ENCODE measurements at regions not wholly inside any gene's neighbourhood (a gene's known extent, or its start where the extent isn't known, plus 50 kb on each side); places are given as distances from the start of the nearest gene placed in this dataset.
"Not testable (repeated sequence)": the region's sequence is repeated elsewhere in the genome, so short reads cannot be mapped to it uniquely, and the experiment has no call there.

DNA sequence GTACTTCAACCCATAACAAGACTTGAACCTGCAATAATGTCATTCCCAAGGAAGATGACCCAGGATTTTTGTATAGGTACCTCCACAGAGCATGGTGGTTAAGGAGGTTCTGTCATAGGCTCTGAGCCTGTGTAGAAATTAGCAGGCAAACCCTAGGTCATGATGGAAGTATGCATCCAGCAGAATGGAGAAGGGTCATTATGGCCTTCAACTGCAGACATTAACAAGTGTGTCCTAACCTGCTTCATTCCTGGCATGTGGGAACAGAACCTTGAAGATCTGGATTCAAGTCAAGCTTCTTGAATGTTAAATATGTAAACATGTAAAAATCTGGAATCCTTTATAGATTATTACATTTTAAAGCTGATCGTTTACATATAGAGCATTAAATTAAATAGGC is 116.2 kb upstream of the SLC38A4 start:
- DNase-seq, result no peak
- intact Hi-C loops (cut with DNase I), result no loop called here

DNA sequence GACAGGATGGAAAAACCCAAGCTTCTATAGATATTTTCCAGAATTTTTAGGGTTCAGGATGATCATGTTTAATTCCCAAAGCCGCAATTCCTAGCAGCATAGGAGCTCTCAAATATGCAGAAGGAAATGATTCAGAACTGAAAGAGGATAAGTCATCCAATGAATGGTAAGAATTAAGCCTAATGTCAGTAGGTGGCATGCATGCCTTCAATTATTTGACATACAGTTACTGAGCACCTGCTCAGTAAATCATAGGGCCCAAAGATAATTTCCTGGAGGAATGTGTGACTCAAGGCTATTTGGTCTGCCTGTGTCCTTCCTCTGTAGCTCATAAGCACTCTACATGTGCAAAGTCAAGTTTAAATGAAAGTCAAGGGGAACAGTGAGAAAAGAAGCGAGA is 116.8 kb upstream of the SLC38A4 start:
- intact Hi-C loops (cut with DNase I), result no loop called here
- no peak for DNase-seq

DNA sequence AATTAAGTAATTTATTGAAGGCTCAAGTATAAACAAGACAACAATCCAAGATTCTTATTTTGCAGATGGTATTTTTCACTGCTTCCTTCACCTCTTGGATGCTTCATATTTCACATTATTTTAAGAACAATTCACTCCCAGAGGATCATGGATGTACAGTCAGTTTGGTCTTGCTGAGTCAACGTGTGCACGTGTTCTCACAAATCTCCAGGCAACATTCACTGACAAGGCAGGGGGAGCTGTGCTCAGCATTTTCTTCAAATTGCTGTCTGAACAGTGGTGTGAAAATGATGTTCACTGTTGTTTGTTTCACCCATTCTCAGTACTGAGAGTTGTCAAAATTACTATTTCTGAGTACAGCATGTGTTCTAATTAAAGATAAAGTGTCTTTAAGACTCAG is 118.3 kb upstream of the SLC38A4 start:
- intact Hi-C loops (cut with DNase I), result no loop called here
- no peak for DNase-seq

DNA sequence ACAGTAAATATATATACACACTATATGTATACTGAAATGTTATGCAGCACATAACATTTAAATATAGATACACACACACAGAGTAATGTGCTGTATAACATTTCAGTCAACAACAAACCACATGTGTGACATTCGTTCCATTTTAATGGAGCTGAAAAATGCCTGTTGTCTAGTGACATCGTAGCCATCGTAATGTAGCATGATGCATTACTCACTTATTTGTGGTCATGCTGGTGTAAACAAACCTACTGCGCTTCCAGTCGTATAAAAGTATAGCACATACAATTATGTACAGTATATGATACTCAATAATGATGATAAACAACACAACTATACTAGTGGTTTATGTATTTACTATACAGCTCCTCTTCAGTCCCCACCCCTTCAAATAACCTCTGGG is 119.0 kb upstream of the SLC38A4 start:
- no peak for DNase-seq
- intact Hi-C loops (cut with DNase I), result no loop called here

DNA sequence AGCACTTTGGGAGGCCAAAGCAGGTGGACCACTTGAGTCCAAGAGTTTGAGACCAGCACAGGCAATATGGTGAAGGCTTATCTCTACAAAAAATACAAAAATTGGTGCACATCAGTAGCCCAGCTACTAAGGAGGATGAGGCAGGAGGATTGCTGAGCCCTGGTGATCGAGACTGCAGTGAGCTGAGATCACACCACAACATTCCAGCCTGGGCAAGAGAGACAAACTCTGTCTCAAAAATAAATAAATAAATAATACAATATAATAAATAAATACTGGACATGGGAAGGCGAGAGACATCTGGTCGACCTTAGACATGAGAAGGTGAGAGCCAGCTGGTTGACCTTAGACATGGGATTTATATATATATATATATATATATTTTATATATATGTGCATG is 119.8 kb upstream of the SLC38A4 start:
- intact Hi-C loops (cut with DNase I), result no loop called here
- peak in 1 of 10 donors; percentile 32 for DNase-seq

DNA sequence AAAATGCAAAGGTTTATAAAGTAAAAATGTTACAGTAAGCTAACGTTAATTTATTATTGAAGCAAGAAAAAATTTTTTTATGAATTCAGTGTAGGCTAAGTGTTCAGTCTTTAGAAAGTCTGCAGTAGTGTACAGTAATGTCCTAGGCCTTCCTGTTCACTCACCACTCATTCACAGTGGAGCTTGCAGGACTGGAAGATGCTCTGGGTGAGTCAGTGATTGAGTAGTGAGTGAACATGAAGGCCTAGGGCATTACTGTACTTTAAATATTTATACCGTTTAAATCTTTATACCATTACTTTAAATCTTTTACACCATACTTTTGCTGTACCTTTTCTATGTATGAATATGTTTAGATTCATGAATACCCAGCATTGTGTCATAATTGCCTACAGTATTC is 120.3 kb upstream of the SLC38A4 start:
- DNase-seq, result no peak
- intact Hi-C loops (cut with DNase I), result no loop called here

DNA sequence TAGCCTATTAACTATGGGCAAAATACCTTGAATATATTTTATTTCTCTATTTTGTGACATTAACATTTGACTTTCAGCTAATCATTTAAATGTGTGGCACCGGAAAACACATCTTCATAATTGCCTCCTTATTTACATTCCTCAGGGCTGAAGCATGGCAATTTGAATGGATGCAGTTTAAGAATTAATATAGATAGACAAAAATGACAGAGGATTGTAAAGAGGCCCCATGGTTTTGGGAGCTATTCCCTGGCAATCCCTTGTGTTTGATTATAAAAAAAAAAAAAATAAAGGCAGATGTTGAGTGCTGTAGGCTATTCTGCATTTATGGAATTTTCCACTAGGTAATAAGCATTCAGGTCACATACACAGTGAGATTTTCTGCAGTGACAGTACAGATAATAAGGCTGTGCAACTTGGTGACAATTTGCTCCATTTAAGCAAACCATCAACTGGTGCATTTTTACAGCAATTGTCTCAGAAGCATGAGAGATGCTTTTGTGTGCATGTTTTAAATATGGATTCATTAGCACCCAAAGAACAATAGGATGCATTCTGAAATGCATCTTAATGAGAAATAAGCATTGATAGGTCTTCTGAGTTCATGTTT is 123.2 kb upstream of the SLC38A4 start:
- intact Hi-C loops (cut with DNase I), result no loop called here
- DNase-seq, result no peak

DNA sequence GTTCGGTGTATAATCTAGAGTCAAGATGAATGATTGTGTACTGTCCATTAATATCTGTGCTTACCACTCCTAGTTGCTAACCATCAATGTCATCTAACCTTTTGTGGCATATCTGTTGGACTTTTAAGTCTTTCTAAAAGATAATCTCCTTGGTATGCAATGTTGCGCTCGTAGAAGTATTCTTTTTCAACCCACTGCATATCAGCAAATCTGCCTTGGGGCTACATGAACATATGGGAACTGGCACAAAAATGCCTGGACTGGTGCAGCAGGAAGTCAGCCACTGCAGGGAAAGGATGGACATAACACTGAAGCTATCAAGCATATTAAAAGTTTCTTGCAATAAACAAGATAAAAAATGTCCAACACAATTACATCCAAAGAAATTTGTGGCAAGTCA is 124.3 kb upstream of the SLC38A4 start:
- intact Hi-C loops (cut with DNase I), result no loop called here
- DNase-seq, result no peak

DNA sequence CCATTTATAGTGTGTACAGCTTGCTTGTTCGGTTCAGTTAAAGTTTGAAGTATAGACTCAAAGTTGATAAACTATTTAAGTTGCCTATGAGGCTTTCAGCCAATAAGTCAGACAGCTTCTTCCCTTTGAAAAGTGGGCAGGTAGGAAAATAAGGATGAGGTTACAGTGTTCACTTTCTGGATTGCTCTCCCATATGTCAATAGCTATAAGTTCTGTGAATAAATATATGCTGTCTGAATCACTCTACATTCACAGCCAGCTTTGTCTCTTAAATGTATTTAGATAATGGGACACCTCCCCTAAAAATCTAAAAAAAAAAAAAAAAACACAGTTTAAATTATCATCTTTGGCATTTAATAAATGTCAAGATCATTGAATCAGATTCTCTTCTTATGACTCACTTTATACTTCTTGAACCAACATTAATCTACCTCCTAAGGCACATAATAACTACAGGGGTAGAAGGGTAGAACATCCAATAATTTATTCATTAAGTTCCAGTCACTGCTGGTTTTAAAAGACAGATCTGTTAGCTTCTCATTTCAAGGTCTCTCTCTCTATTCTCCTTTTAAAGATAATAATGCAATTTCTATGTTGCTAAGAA is 126.4 kb upstream of the PCED1B start:
- no peak for DNase-seq
- intact Hi-C loops (cut with DNase I), result no loop called here

DNA sequence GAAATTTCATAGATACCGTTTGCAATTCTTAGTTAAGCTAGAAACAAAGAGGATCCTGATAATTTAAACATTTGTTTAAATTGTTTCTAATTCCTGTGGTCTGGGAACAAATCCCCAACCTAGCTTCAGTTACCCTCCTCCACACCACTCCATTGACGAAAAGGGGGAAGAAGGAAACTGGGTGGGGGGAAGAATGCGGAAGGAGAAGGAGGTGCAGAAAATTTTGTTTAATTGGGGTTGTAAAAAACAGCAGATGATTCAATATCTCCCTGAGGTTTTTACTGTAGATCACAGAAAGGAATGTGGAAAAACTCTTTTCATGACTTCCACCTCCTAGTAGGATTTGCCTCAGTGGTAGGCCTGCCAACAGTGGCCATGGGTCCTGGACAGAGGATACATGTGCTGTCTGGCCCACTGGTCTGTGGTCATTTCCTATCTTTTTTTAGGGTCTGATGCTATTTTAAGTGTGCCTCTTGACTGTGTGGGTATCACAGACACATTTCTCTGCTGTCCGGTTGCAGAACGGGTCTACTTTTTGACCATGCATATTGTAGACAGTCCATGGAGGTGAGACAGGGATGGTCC is 122.9 kb upstream of the PCED1B start:
- intact Hi-C loops (cut with DNase I), result no loop called here

DNA sequence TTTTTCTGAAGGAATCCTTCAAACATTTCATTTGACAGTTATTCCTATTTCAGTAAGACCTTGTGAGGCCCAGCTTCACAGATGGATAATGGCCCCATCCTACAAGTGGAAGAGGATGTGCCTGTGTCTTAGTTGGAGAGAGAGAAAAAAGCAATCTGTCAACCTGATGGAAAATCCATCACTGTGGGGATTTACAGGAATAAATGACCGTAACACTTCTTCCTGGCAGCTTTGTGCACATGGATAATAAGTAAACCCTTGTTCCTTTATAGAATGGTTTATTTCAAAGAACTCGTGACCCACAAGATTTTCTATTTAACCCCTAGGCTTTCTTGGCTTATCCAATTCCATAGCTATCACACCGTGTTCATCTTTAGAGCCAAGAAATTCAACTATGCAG is 121.4 kb upstream of the PCED1B start:
- intact Hi-C loops (cut with DNase I), result no loop called here
- no peak for DNase-seq

More for the DNA sequence above, 122.9 kb upstream of the PCED1B start:
- DNase-seq, result no peak

DNA sequence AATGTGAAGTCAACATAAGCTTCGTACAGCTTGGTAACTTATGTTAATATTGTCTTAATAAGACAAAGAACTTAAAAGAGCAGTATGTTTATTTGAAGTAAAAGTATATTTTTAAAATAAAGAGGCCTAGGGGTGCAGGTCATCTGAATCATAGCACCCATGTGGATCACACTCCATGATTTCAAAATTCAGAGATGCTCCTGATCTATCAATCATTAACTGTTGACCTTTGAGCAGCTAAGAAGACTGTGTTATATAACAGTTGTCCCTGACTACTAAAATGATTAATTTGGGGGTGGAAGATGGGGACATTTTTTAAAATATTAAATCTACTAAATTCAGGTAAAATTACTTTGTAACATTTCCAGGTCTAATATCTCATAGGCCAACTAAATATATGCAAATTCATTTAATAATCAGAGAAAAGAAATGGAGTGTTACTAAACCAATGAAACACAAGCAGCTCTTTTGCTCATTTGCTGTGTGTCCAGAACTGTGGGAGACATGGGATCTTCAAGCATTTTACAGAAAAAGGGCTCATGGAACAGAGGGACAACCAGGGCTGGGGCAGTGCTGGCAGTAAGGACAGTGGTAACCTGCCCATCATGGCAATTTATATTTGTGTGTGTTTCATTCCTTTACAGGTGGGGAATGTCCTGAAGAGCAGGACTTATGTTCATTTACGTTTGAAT is 120.7 kb upstream of the PCED1B start:
- intact Hi-C loops (cut with DNase I), result no loop called here
- DNase-seq, result no peak

DNA sequence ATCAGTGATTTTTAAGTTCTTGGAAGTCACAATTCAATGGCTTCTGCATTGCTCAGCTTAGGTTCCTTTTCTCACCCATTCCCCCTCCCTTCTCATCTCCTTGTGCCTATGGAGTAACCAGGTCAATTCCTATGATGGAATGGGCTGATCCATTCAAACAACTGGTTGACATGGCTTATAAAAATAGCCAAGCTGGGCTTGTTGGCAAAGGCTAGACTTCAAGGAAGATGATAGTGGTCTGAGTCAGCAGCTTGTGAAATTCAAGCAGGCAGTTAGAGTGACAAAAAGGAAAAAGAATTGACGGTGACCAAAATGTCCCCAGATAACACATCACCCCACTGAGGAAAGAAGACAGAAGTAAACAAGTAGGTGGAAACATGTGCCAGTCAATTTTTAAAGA is 119.9 kb upstream of the PCED1B start:
- intact Hi-C loops (cut with DNase I), result no loop called here
- no peak for DNase-seq

DNA sequence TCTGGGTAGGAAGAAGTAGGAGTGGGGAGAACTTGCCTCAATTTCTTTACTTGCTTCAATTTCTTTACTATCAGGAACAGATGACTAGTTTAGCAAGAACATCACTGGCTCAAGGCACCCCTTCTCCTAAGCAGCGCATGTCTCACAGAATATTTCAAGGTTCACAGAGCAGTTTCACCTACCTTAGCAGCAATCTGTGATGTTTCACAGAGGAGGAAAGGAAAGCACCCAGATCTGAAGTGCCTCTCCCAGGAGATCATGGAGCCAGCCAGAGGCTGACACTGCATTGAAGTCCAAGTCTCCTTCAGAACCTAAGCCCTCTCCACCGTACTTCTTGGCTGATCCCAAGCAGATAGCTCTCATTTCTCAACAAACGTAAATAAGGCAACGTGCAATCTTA is 118.7 kb upstream of the PCED1B start:
- no peak for DNase-seq
- intact Hi-C loops (cut with DNase I), result no loop called here

DNA sequence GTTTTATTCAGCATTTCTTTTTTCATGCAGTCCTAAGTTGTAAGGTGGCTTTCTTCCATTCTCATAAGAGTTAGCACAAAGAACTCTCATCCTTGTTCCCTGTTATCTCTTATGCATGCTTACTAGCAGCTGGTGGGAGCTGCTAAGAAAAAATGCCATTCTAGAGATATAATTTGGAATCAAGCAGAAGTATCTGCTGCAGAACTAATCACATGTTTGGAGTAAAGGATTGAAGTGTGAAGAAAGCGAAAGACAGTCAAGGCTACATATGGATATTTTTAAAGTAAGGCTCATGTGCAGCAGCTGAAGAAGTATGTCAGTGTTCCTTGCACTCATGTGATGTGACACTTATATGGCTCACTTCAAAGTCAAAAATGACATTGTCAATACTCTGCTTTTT is 116.2 kb upstream of the PCED1B start:
- DNase-seq, result no peak
- intact Hi-C loops (cut with DNase I), result no loop called here

DNA sequence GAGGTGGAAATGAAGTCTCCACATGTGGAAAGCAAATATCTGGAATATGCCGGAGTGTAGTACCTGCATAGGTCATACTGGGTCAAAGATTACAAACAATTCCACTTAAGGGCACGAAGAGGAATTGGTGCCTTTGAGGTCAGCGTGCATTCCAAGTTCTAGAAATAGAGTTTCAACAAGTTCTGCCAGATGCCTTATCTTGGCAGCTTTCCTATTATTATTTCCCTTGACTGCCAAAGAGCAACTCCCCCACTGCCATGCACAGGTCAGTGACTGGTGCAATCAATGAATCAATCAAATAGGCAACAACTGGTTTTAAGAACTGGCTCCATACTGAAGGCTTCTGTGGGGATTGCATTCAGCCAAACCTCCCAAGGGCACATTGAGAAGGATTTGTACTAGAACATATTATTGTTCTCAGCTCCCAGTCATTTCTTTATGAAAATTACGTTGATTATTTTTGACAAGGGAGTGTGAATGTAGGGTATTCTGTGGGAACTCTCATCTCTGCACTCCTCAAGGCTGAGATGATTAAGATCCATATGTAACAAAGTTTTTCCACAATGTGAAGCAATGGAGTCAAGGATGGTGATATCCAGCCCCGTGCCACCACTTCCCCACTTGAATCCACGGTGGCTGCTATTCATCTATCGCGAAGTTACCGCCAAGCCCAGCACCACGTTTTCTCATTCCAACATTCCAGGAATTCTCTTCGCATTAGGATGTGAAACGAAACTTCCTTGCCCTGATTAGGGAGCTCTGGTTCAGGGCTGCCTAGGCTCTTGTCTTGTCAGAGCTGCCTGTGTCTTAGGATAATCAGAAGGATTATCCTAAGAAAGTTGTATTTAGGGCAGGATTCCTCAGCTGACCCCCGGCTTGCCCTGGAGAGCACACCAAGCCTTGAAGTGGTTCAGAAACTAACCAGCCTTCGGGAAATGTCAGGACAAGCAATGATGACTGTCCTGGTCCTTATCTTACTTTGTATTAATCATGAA is 115.1 kb upstream of the PCED1B start:
- no peak for DNase-seq
- intact Hi-C loops (cut with DNase I), result no loop called here

DNA sequence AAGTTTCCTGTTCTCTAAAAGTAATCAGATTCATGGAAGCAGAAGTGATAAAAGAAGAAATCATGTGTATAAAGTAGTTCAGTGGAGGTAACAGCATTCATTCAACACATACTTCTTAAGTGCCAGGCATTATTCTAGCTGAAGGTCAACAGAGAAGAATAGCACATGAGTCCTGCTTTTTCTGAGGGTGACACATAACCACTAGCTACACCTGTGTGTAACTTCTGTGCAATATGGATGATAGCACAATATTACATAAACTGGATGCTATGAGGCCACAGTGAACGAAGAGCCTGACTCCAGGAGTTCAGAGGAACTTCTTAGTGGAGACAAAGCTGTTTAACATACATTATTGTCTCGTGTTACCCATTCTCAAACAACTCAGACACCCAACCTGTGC is 114.3 kb upstream of the PCED1B start:
- intact Hi-C loops (cut with DNase I), result no loop called here

DNA sequence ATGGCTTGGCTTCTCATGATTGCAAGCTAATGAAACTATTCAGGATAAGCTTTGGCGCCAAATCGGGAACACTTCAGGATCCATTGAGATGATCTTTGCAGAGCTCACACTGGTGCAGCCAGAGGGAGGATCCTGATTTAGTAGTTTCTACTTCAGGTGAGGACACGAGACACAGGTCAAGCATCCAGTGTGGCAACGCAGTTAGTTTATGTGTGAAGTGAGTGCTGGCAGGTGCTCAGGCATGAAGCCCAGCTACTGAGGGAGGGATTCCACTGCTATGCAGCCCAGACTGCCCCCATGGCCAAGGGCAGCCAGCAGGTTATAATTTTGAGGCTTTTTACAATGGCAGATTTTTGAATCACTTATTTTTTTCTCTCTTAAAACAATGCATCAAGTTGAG is 113.5 kb upstream of the PCED1B start:
- intact Hi-C loops (cut with DNase I), result no loop called here
- no peak for DNase-seq

More for the DNA sequence above, 114.3 kb upstream of the PCED1B start:
- no peak for DNase-seq

DNA sequence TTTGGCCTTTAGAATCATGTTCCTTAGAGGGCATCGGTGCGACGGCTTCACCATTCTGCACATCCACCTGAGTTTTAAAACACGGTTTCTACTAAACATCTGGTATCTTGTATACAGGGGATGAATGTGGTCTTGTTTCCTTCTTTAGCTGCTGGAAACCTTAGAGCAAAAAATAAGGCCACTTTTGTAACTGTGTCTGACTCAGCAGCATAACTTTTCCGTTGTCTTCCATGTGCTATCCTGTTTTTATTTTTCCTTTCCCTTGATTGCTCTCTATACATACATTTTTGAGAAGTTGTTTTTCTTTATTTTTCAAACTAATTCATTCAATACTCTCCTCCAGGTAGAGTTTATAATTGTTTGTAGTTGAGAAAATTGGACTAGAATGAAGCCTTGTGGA is 108.8 kb upstream of the PCED1B start:
- intact Hi-C loops (cut with DNase I), result no loop called here

DNA sequence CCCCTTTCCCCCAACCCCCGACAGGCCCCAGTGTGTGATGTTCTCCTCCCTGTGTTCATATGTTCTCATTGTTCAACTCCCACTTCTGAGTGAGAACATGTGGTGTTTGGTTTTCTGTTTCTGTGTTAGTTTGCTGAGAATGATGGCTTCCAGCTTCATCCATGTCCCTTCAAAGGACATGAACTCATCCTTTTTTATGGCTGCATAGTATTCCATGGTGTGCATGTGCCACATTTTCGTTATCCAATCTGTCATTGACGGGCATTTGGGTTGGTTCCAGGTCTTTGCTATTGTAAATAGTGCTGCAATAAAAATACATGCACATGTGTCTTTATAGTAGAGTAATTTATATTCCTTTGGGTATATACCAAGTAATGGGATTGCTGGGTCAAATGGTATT is 105.5 kb upstream of the PCED1B start:
- DNase-seq; intact Hi-C loops (cut with DNase I): not testable (repeated sequence)

More for the DNA sequence above, 108.8 kb upstream of the PCED1B start:
- no peak for DNase-seq

All from posterior cingulate gyrus (tissue), 11 donors.